ENCODE measurements at regions not wholly inside any gene's neighbourhood (a gene's known extent, or its start where the extent isn't known, plus 50 kb on each side); places are given as distances from the start of the nearest gene placed in this dataset.

- DNase-seq (ENCODE audit: extremely low spot score) = no peak
- no peak for TF ChIP-seq CTCF (IDR thresholded peaks at IDR 0.05; ENCODE audit: control extremely low read depth, extremely low read depth, low read depth, missing control alignments)
- CTCF ChIA-PET = interaction anchor here (0.9 to 1.4 kb wide), 2 partner anchors 10 to 435 kb away, joined by 3 to 4 read pairs; no protein-coding TSS in a partner anchor
- POLR2A ChIA-PET = no interaction called here
Measured at GRCh38 chr16:86082418-86083030, 183.6 kb downstream of the IRF8 start.

- POLR2A ChIA-PET = no interaction called here
- TF ChIP-seq CTCF (IDR thresholded peaks at IDR 0.05; ENCODE audit: control extremely low read depth, extremely low read depth, low read depth, missing control alignments) = no peak
- no peak for DNase-seq (ENCODE audit: extremely low spot score)
- CTCF ChIA-PET = interaction anchor here (0.9 kb wide), 1 partner anchor 434 kb away, joined by 3 read pairs; no protein-coding TSS in a partner anchor
Measured at GRCh38 chr16:86083382-86084002, 184.5 kb downstream of the IRF8 start.

- TF ChIP-seq CTCF (IDR thresholded peaks at IDR 0.05; ENCODE audit: control extremely low read depth, extremely low read depth, low read depth, missing control alignments) = no peak
- POLR2A ChIA-PET = no interaction called here
- CTCF ChIA-PET = interaction anchor here (1.1 kb wide), 1 partner anchor 18 kb away, joined by 3 read pairs; no protein-coding TSS in a partner anchor
Measured at GRCh38 chr16:86085161-86085611, 186.2 kb downstream of the IRF8 start.

GRCh38 chr16:86085795-86086194, 186.8 kb downstream of the IRF8 start:
- POLR2A ChIA-PET = no interaction called here
- CTCF ChIA-PET = interaction anchor here (1.0 to 1.1 kb wide), 2 partner anchors 13 to 19 kb away, joined by 3 to 6 read pairs; no protein-coding TSS in a partner anchor
- DNase-seq (ENCODE audit: extremely low spot score) = no peak
- no peak for TF ChIP-seq CTCF (IDR thresholded peaks at IDR 0.05; ENCODE audit: control extremely low read depth, extremely low read depth, low read depth, missing control alignments)

More at GRCh38 chr16:86085161-86085611, 186.2 kb downstream of the IRF8 start:
- DNase-seq (ENCODE audit: extremely low spot score) = no peak

- no peak for DNase-seq (ENCODE audit: extremely low spot score)
- POLR2A ChIA-PET = no interaction called here
- TF ChIP-seq CTCF (IDR thresholded peaks at IDR 0.05; ENCODE audit: control extremely low read depth, extremely low read depth, low read depth, missing control alignments) = no peak
- CTCF ChIA-PET = interaction anchor here (1.0 to 1.1 kb wide), 2 partner anchors 13 to 19 kb away, joined by 3 to 6 read pairs; no protein-coding TSS in a partner anchor
Measured at GRCh38 chr16:86086471-86086870, 187.5 kb downstream of the IRF8 start.

DNA sequence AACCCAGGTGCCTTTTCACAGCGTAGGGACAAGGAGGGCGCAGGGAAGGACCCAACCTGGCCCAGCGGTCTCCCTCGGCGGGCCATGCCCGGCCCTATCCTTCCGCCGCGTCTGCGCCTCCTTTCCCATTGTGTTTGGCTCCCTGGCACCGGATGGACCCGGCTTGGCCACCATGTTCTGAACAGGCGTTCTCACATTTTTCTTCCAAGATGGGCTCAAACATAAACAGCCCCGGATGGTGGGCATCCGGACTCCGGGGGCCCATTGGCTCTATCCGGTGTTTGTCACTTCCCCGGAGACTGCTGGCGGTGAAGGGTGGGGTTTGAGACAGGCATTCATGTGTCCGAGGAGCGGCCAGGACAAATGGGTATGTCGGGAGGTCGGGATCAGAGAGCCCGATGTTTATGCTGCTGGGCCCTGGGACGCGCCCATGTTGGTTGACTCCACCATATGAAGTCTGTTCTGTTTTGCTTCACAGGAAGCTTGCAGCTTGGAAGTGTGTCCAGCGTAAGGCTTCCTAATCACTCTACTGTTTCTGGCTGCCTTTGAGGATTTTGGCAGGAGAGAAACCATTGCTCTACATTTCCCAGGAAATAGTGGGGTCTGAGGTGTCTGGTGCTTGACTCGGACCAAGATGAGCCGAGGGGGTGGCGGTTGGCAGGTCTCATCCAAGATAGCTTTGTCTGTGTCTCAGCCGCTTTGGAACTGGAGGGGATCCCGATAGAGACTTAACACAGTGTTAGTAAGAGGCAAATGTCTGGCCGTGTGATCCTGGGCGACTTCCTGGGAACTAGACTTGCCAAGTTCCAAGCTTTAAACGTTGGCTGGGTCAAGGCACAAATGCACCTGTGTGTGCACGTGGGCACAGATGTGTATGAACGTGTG, 188.3 kb downstream of the IRF8 start:
- no peak for DNase-seq (ENCODE audit: extremely low spot score)
- no peak for TF ChIP-seq CTCF (IDR thresholded peaks at IDR 0.05; ENCODE audit: control extremely low read depth, extremely low read depth, low read depth, missing control alignments)
- CTCF ChIA-PET = interaction anchor here (0.7 kb wide), 1 partner anchor 15 kb away, joined by 3 read pairs; no protein-coding TSS in a partner anchor
- POLR2A ChIA-PET = no interaction called here
